Body of pancreas (tissue), 4 donors: ENCODE measurements at regions not wholly inside any gene's neighbourhood (a gene's known extent, or its start where the extent isn't known, plus 50 kb on each side); places are given as distances from the start of the nearest gene placed in this dataset.

Experiments
- ATAC-seq: fragments of 150-250 bp; one replicate; pipeline ENCODE4 v1.9.1; 2016
- DNase-seq, 4 donors: peaks; one replicate each; pipeline ENCODE4 v3.0.0-alpha.2; 2019
- H3K27ac ChIP-seq, 4 donors: fragments of 200-600 bp; sonication (generic); 1 replicate in 3 of 4; 2 replicates in 1 of 4; pipeline versions ENCODE4 v1.5.1 to v1.6.1; 2016 to 2019; ENCODE audit warnings: mild to moderate bottlenecking in 1 of 4, mixed read lengths in 1 of 4, moderate library complexity in 1 of 4
- H3K27me3 ChIP-seq, 2 donors: fragments of 200-600 bp; sonication (generic); one replicate each; pipeline ENCODE4 v1.6.0; 2016; ENCODE audit warnings: mild to moderate bottlenecking in 1 of 2
- H3K36me3 ChIP-seq, 2 donors: fragments of 200-600 bp; sonication (generic); replicated peaks in 1 of 2; 2 replicates each; pipeline ENCODE4 v1.5.1; 2016; ENCODE audit warnings: low read depth in 2 of 2; ENCODE audit not compliant: insufficient read depth in 1 of 2
- H3K4me1 ChIP-seq: fragments of 200-600 bp; sonication (generic); one replicate; pipeline ENCODE4 v1.6.0; 2016
- H3K4me3 ChIP-seq, 2 donors: fragments of 200-600 bp; sonication (generic); 1 replicate in 1 of 2; 2 replicates in 1 of 2; pipeline ENCODE4 v1.5.1; 2016 to 2019
- H3K9me3 ChIP-seq, 3 donors: fragments of 200-600 bp; sonication (generic); 1 replicate in 2 of 3; 2 replicates in 1 of 3; pipeline ENCODE4 v1.5.1; 2016
- CTCF ChIP-seq, 7 experiments: fragments of 450-650 bp in 4 of 7; fragments of 200-600 bp in 3 of 7; sonication (generic) in 3 of 7; IDR thresholded peaks; one replicate each; pipeline ENCODE4 v1.5.1; 2016 to 2019; ENCODE audit warnings: antibody characterized with exemption in 7 of 7
- POLR2A ChIP-seq, 3 donors: fragments of 450-650 bp; IDR thresholded peaks; one replicate each; pipeline ENCODE4 v1.6.1; 2016; ENCODE audit warnings: antibody characterized with exemption in 3 of 3, mild to moderate bottlenecking in 2 of 3
- WGBS, 2 donors: methylation state at CpG; one replicate each; pipeline ENCODE4 v1.1.5; 2017; 5-methylcytosine and 5-hydroxymethylcytosine counted together
- intact Hi-C: fragments of 100-400 bp; cut with DNase I; formaldehyde crosslinking; loops from one replicate; pipeline ENCODE4 v1.15.1; 2023

DNA sequence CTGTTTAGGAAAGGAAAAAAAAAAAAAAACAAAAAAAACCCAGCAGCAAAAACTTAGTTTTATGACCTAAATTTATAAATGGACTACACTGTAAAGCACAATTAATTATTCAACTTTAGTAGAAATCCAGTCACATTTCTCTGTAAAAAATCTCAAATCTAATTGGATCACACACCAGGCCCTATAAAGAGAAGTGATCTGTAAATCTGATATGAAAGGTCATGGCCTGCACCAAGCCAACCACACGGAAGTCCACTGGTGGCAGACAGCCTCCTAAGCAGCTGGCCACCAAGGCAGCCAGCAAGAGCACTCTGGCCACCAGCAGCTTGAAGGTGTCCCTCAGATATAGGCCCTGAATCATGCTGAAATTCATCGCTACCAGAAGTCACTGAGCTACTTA is 131.6 kb downstream of the HFE start:
- TF ChIP-seq CTCF (IDR thresholded peaks at IDR 0.05) (no peak), POLR2A (IDR thresholded peaks at IDR 0.05) (no peak)
- Histone ChIP-seq H3K27me3 (peaks cover 6 to 26% of the 10 kb centered on the region in 2 donors), H3K27ac (no peak overlapping the region), H3K36me3 (no peaks in the 10 kb centered on the region), H3K4me1 (no peaks in the 10 kb centered on the region), H3K9me3 (peaks cover 0 to under 1% (median 0%) of the 10 kb centered on the region in 3 donors), H3K4me3 (no peak overlapping the region)
- DNase-seq (no peak), ATAC-seq (no peak)
- WGBS, 2 donors, result 64 to 74% methylated on average over 2 of the region's 2 CpGs
- intact Hi-C loops, result no loop called here

DNA sequence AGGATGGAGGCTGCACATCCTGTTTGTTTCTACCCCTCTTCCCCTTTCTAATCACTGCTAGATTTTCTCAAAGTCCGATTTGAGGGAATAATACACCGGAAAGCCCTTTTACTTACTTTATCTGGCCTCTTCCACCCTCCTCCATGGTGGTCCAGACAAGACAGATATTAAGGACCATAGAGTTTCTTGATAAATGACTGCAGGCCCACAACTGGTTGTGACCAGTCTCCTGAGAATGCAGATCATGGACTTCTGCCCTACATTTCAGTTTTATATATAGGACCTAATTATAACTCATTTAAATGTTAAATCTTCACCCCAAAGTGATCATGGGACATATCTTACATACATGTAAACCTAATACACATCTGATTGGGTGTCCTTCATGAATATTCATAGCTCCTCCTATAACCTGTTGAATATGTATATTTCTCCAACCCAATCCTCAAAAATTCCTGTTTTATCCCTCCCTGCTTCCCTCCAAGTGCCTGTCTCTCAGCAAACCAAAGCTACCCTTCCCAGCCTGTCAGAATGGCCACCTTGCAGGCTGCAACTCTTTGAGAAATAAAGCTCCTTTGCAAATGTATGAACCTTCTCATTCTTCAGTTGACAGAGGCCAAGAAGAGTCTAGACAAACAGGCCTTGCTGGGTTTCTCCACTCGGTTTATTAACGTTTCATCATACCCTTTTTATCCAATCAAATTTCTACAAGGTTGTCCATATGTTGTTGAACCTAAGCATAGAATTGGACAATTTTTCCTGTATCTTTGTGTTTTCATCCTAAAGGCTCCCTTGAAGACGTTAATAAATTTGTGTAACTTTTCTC is 133.1 kb downstream of the HFE start:
- no peak for DNase-seq
- Histone ChIP-seq H3K4me3 (no peak overlapping the region), H3K4me1 (no peaks in the 10 kb centered on the region), H3K9me3 (peaks cover 0 to 9% (median 0%) of the 10 kb centered on the region in 3 donors), H3K36me3 (no peaks in the 10 kb centered on the region), H3K27ac (no peak overlapping the region), H3K27me3 (peaks cover 6 to 29% of the 10 kb centered on the region in 2 donors)
- TF ChIP-seq POLR2A (IDR thresholded peaks at IDR 0.05), result no peak
- no peak for TF ChIP-seq CTCF (IDR thresholded peaks at IDR 0.05)
- WGBS, 2 donors, result 59 to 69% methylated on average over 5 of the region's 5 CpGs
- intact Hi-C loops, result no loop called here
- no peak for ATAC-seq

DNA sequence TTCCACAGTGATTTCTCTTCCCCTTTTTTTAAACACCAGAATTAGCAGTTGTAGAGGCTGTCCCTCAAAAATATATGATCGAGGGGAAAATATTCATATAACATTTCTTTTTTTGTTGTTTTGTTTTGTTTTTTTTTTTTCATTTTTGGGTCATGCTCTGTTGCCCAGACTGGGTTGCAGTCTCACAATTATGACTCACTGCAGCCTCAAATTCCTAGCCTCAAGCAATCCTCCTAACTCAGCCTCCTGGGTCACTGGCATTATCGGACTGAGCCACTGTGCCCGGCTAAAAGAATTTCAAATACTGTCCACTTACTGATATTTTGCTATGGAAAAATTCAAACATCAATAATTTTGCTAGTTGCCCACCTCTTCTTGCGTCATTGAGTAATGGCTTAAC is 134.0 kb downstream of the HFE start:
- H3K36me3 ChIP-seq, result no peaks in the 10 kb centered on the region
- ATAC-seq (no peak), DNase-seq (no peak)
- intact Hi-C loops, result no loop called here
- H3K27ac ChIP-seq, result no peak overlapping the region
- WGBS, 2 donors, result 90 to 96% methylated on average over 4 of the region's 4 CpGs
- H3K4me1 ChIP-seq, result no peaks in the 10 kb centered on the region
- no peak overlapping the region for H3K4me3 ChIP-seq
- TF ChIP-seq POLR2A (IDR thresholded peaks at IDR 0.05), result no peak
- TF ChIP-seq CTCF (IDR thresholded peaks at IDR 0.05), result no peak
- H3K9me3 ChIP-seq, result peaks cover 0 to 9% (median 0%) of the 10 kb centered on the region in 3 donors
- H3K27me3 ChIP-seq, result peaks cover 6 to 29% of the 10 kb centered on the region in 2 donors

DNA sequence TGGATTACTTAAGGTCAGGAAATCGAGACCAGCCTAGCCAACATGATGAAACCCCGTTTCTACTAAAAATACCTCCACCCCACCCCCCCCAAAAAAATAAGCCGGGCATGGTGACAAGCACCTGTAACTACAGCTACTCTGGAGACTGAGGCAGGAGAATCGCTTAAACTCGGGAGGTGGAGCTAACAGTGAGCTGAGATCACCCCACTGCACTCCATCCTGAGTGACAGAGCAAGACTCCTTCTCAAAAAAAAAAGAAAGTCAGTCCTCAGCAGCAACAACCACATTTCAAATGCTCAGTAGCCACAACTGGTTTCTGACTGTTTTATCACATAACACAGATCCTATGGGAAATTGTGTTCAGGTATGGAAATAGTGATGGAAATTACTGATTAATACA is 135.3 kb downstream of the HFE start:
- Histone ChIP-seq H3K4me1 (no peaks in the 10 kb centered on the region), H3K27me3 (peaks cover 0 to 28% of the 10 kb centered on the region in 2 donors), H3K27ac (peak overlapping the region in 1 of 4 donors; percentile 32), H3K36me3 (no peaks in the 10 kb centered on the region), H3K9me3 (peaks cover 0 to 9% (median 0%) of the 10 kb centered on the region in 3 donors), H3K4me3 (no peak overlapping the region)
- ATAC-seq (no peak), DNase-seq (no peak)
- 28 to 30% methylated on average over 5 of the region's 5 CpGs for WGBS, 2 donors
- intact Hi-C loops, result no loop called here
- no peak for TF ChIP-seq POLR2A (IDR thresholded peaks at IDR 0.05)
- no peak for TF ChIP-seq CTCF (IDR thresholded peaks at IDR 0.05)

DNA sequence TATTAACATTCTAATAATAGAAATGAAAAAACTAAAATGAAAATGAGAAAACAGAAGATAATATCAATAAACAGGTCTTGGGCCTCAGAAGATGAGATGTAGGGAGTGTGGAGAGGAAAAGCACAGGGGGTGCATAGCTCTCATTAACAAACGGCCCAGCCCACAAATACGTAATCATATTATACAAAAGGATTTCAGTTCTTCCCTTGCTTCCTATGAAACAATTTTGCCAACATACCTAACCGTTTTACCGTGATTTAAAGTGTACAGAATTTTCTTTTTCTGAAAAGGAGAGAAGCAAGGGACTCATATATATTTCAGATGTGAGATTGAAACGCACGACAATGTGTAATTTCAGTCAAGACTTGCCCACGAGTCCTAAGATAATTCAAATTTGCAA is 136.0 kb downstream of the HFE start:
- DNase-seq (no peak), ATAC-seq (no peak)
- Histone ChIP-seq H3K27me3 (peaks cover 0 to 22% of the 10 kb centered on the region in 2 donors), H3K36me3 (no peaks in the 10 kb centered on the region), H3K4me1 (no peaks in the 10 kb centered on the region), H3K9me3 (peaks cover 0 to 9% (median 0%) of the 10 kb centered on the region in 3 donors), H3K4me3 (no peak overlapping the region), H3K27ac (peak overlapping the region in 3 of 4 donors; percentile 32 to 63 (median 50))
- no peak for TF ChIP-seq CTCF (IDR thresholded peaks at IDR 0.05)
- no peak for TF ChIP-seq POLR2A (IDR thresholded peaks at IDR 0.05)
- 2 to 6% methylated on average over 7 of the region's 7 CpGs for whole genome bisulfite sequencing, 2 donors
- intact Hi-C loops, result no loop called here
